ENCODE measurements at regions not wholly inside any gene's neighbourhood (a gene's known extent, or its start where the extent isn't known, plus 50 kb on each side); places are given as distances from the start of the nearest gene placed in this dataset.

- TF ChIP-seq CTCF (IDR thresholded peaks at IDR 0.05; ENCODE audit: extremely low read depth in 1 of 2, insufficient read depth in 1 of 2, low read depth in 1 of 2, low read length in 2 of 2) (no peak), POLR2A (IDR thresholded peaks at IDR 0.05; ENCODE audit: low read depth, low read length) (no peak)
These were observed 160.6 kb downstream of the IBTK start for GRCh38 chr6:82086944-82087343.

Data from endothelial cell of umbilical vein (primary cell).